Cardiac muscle cell (in vitro differentiated cells and primary cell): ENCODE measurements at regions not wholly inside any gene's neighbourhood (a gene's known extent, or its start where the extent isn't known, plus 50 kb on each side); places are given as distances from the start of the nearest gene placed in this dataset.

Experiments
- DNase-seq, 2 donors: peaks; one replicate each; pipeline versions ENCODE4 v3.0.0 to v3.0.0-alpha.2; 2010 to 2017; ENCODE audit warnings: low read depth in 1 of 2, low spot score in 1 of 2
- H3K27ac ChIP-seq: fragments of 200-600 bp; sonication (generic); 2 replicates; pipeline ENCODE4 v1.5.1; 2016
- H3K27me3 ChIP-seq: fragments of 200-600 bp; sonication (generic); 2 replicates; pipeline ENCODE4 v1.6.0; 2016; ENCODE audit warnings: control low read depth
- H3K36me3 ChIP-seq: fragments of 200-600 bp; sonication (generic); 2 replicates; pipeline ENCODE4 v1.5.1; 2016; ENCODE audit warnings: control low read depth
- H3K4me1 ChIP-seq: fragments of 200-600 bp; sonication (generic); 2 replicates; pipeline ENCODE4 v1.8.1; 2017; ENCODE audit warnings: low read depth, mild to moderate bottlenecking, mixed run types
- H3K4me3 ChIP-seq: fragments of 200-600 bp; sonication (generic); 2 replicates; pipeline ENCODE4 v1.5.1; 2016; ENCODE audit warnings: mild to moderate bottlenecking
- H3K9me3 ChIP-seq: fragments of 200-600 bp; sonication (generic); 2 replicates; pipeline ENCODE4 v1.5.1; 2017; ENCODE audit warnings: low read depth, mild to moderate bottlenecking, control low read depth
- CTCF ChIP-seq: IDR thresholded peaks from 2 replicates; pipeline ENCODE4 v1.5.1; 2012; ENCODE audit warnings: low read depth, mild to moderate bottlenecking, low read length

GRCh38 chr1:208781391-208782045 lies 537.3 kb upstream of the PLXNA2 start:
- H3K9me3 ChIP-seq = no peaks in the 10 kb centered on the region
- no peaks in the 10 kb centered on the region for H3K27me3 ChIP-seq
- H3K4me1 ChIP-seq = no peaks in the 10 kb centered on the region
- no peak overlapping the region for H3K4me3 ChIP-seq
- DNase-seq = no peak
- no peak for TF ChIP-seq CTCF
- no peak overlapping the region for H3K27ac ChIP-seq
- no peaks in the 10 kb centered on the region for H3K36me3 ChIP-seq

GRCh38 chr1:208782186-208782585 lies 538.0 kb upstream of the PLXNA2 start:
- H3K27ac ChIP-seq = no peak overlapping the region
- H3K4me1 ChIP-seq = peaks cover 4% of the 10 kb centered on the region
- no peak overlapping the region for H3K4me3 ChIP-seq
- H3K27me3 ChIP-seq = no peaks in the 10 kb centered on the region
- H3K36me3 ChIP-seq = no peaks in the 10 kb centered on the region
- DNase-seq = no peak
- H3K9me3 ChIP-seq = no peaks in the 10 kb centered on the region
- no peak for TF ChIP-seq CTCF

GRCh38 chr1:208785629-208786028 lies 541.4 kb upstream of the PLXNA2 start:
- DNase-seq = no peak
- TF ChIP-seq CTCF = no peak
- no peak overlapping the region for H3K27ac ChIP-seq
- H3K4me3 ChIP-seq = no peak overlapping the region
- H3K4me1 ChIP-seq = peaks cover 8% of the 10 kb centered on the region
- no peaks in the 10 kb centered on the region for H3K27me3 ChIP-seq
- H3K36me3 ChIP-seq = no peaks in the 10 kb centered on the region
- H3K9me3 ChIP-seq = no peaks in the 10 kb centered on the region

- DNase-seq = no peak
- Histone ChIP-seq H3K4me3 (no peak overlapping the region), H3K27me3 (no peaks in the 10 kb centered on the region), H3K36me3 (no peaks in the 10 kb centered on the region), H3K27ac (no peak overlapping the region), H3K9me3 (no peaks in the 10 kb centered on the region), H3K4me1 (peaks cover 13% of the 10 kb centered on the region)
- TF ChIP-seq CTCF = no peak
Measured at GRCh38 chr1:208787219-208787618, 543.0 kb upstream of the PLXNA2 start.

GRCh38 chr1:208788013-208788540 lies 543.9 kb upstream of the PLXNA2 start:
- no peaks in the 10 kb centered on the region for H3K9me3 ChIP-seq
- no peak for DNase-seq
- H3K36me3 ChIP-seq = no peaks in the 10 kb centered on the region
- no peaks in the 10 kb centered on the region for H3K27me3 ChIP-seq
- no peak overlapping the region for H3K4me3 ChIP-seq
- no peak for TF ChIP-seq CTCF
- no peak overlapping the region for H3K27ac ChIP-seq
- peaks cover 13% of the 10 kb centered on the region for H3K4me1 ChIP-seq
